Brain microvascular endothelial cell (primary cell): ENCODE measurements at regions not wholly inside any gene's neighbourhood (a gene's known extent, or its start where the extent isn't known, plus 50 kb on each side); places are given as distances from the start of the nearest gene placed in this dataset.

Experiments
- DNase-seq: peaks from one replicate; pipeline ENCODE4 v3.0.0-alpha.2; 2020
- H3K27ac ChIP-seq: fragments of 250-450 bp; sonication (Bioruptor Pico); 2 replicates; pipeline ENCODE4 v1.5.1; 2020; ENCODE audit warnings: mild to moderate bottlenecking, moderate library complexity
- H3K27me3 ChIP-seq: fragments of 250-450 bp; sonication (Bioruptor Pico); replicated peaks from 2 replicates; pipeline ENCODE4 v1.5.1; 2020; ENCODE audit warnings: mild to moderate bottlenecking
- H3K36me3 ChIP-seq: fragments of 250-450 bp; sonication (Bioruptor Pico); replicated peaks from 2 replicates; pipeline ENCODE4 v1.5.1; 2020; ENCODE audit warnings: mild to moderate bottlenecking
- H3K4me3 ChIP-seq: 2 replicates; pipeline ENCODE4 v1.5.1; 2011; ENCODE audit warnings: low read depth, mild to moderate bottlenecking, control low read depth, low read length, moderate library complexity
- CTCF ChIP-seq: IDR thresholded peaks from 2 replicates; pipeline ENCODE4 v1.5.1; 2011; ENCODE audit warnings: low read depth, mild to moderate bottlenecking, moderate library complexity, low read length, control low read depth, inconsistent platforms; ENCODE audit errors: missing control alignments
- in situ Hi-C: cut with HindIII; loops from 2 replicates; pipeline ENCODE4 v1.10.0; 2017; ENCODE audit warnings: low sequenced_read_pairs, low pct_ligation_motif_present

DNA sequence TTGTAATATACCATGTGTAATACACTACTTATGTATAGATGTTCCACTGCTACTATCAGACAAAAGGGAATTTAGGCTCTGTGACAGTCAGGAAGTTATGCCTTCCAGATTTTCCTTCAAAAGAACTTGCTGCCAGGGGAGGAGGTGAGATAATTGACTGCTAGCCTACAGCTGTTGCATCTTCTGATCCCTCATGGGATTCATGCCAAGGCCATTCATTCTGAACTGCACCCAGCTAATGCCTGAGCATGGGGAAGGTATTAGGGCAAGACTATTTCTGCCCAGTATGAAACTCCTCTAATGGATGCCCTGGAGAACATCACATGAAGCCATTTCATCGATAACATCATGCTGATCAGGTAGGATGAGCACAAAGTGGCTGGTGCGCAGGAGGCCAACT, 746.5 kb upstream of the ZNF608 start:
- Histone ChIP-seq H3K27me3 (no peaks in the 10 kb centered on the region), H3K4me3 (no peak overlapping the region), H3K36me3 (no peaks in the 10 kb centered on the region), H3K27ac (no peak overlapping the region)
- DNase-seq = no peak
- TF ChIP-seq CTCF = no peak
- in situ Hi-C loops = no loop called here

DNA sequence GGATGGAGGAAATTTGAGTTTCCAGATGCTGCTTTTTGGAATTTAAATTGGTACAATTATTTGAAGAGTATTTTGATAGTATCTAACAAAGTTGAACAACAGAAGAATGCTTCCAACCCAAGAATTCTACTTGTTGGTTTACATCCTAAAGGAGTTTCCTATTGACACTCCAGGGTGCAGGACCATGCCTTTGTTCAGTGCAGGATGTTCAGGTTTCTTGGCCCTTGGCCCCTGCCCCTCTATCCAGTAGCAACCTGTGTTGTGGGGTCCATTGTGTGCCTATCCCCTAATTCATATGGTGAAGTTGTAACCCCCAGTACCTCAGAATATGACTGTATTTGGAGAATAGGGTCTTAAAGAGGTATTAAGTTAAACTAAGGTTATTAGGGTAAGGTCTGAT, 750.0 kb upstream of the ZNF608 start:
- no peaks in the 10 kb centered on the region for H3K27me3 ChIP-seq
- H3K27ac ChIP-seq = no peak overlapping the region
- no peak for TF ChIP-seq CTCF
- H3K4me3 ChIP-seq = no peak overlapping the region
- no peaks in the 10 kb centered on the region for H3K36me3 ChIP-seq
- in situ Hi-C loops = no loop called here
- no peak for DNase-seq

DNA sequence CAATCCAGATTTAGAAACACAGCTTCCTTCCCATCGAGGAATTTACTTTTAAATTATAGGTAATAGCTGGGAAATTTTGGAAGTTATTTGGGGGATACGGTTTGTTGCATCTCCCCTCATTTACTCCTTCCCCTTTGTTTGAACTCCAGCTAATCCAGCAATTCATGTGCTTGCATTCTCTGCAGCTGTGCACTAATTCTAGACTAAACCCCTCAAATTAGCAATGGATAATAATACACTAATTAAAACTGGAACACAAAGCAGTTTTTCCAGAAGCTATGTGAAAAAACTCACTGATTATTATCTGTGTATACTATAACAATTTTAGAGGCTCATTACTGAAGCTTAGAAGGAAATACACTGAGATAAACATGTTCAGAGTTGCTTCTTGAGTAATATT, 751.2 kb upstream of the ZNF608 start:
- no peak for TF ChIP-seq CTCF
- Histone ChIP-seq H3K27ac (no peak overlapping the region), H3K36me3 (no peaks in the 10 kb centered on the region), H3K4me3 (no peak overlapping the region), H3K27me3 (no peaks in the 10 kb centered on the region)
- DNase-seq = no peak
- in situ Hi-C loops = no loop called here

GRCh38 chr5:125499636-125500332, 753.3 kb upstream of the ZNF608 start:
- no peak for TF ChIP-seq CTCF
- Histone ChIP-seq H3K27ac (no peak overlapping the region), H3K27me3 (no peaks in the 10 kb centered on the region), H3K36me3 (no peaks in the 10 kb centered on the region), H3K4me3 (no peak overlapping the region)
- in situ Hi-C loops = no loop called here
- DNase-seq = no peak

GRCh38 chr5:125501396-125501795, 755.0 kb upstream of the ZNF608 start:
- in situ Hi-C loops = no loop called here
- no peak overlapping the region for H3K27ac ChIP-seq
- H3K27me3 ChIP-seq = no peaks in the 10 kb centered on the region
- H3K36me3 ChIP-seq = no peaks in the 10 kb centered on the region
- no peak for TF ChIP-seq CTCF
- DNase-seq = no peak
- no peak overlapping the region for H3K4me3 ChIP-seq

- Histone ChIP-seq H3K4me3 (no peak overlapping the region), H3K27ac (no peak overlapping the region), H3K36me3 (no peaks in the 10 kb centered on the region), H3K27me3 (no peaks in the 10 kb centered on the region)
- in situ Hi-C loops = no loop called here
- DNase-seq = no peak
- TF ChIP-seq CTCF = no peak
Observed at GRCh38 chr5:125503946-125504345, 757.5 kb upstream of the ZNF608 start.
